HG02798 (cell line): ENCODE measurements at regions not wholly inside any gene's neighbourhood (a gene's known extent, or its start where the extent isn't known, plus 50 kb on each side); places are given as distances from the start of the nearest gene placed in this dataset.
"Not testable (repeated sequence)": the region's sequence is repeated elsewhere in the genome, so short reads cannot be mapped to it uniquely, and the experiment has no call there.

Experiments
- ATAC-seq: cut with Tn5 transposase; IDR thresholded peaks from one replicate; pipeline ENCODE4 v1.9.1; 2021; ENCODE audit warnings: mild to moderate bottlenecking; ENCODE audit not compliant: unreplicated experiment, poor library complexity

GRCh38 chr13:50153876-50154275 lies 138.6 kb downstream of the KCNRG start:
- no peak for ATAC-seq

- no peak for ATAC-seq
Measured at GRCh38 chr13:50154697-50155096, 139.5 kb downstream of the KCNRG start.

GRCh38 chr13:50156140-50156539 lies 140.9 kb downstream of the KCNRG start:
- ATAC-seq = no peak

GRCh38 chr13:50156561-50157127 lies 141.4 kb downstream of the KCNRG start:
- ATAC-seq = no peak

- no peak for ATAC-seq
Measured at GRCh38 chr13:50158385-50159165, 143.3 kb downstream of the KCNRG start.

GRCh38 chr13:50159607-50160006 lies 144.4 kb downstream of the KCNRG start:
- ATAC-seq = no peak

- ATAC-seq = no peak
Measured at GRCh38 chr13:50161052-50161451, 145.8 kb downstream of the KCNRG start.

GRCh38 chr13:50162001-50162400 lies 146.8 kb downstream of the KCNRG start:
- ATAC-seq = no peak

GRCh38 chr13:50162567-50162966 lies 147.3 kb downstream of the KCNRG start:
- no peak for ATAC-seq

GRCh38 chr13:50167224-50167947 lies 152.1 kb downstream of the KCNRG start:
- no peak for ATAC-seq

GRCh38 chr13:50167967-50168366 lies 152.7 kb downstream of the KCNRG start:
- no peak for ATAC-seq

- ATAC-seq = no peak
Measured at GRCh38 chr13:50168786-50169185, 153.5 kb downstream of the KCNRG start.

- no peak for ATAC-seq
Measured at GRCh38 chr13:50170447-50171037, 155.3 kb downstream of the KCNRG start.

- no peak for ATAC-seq
Measured at GRCh38 chr13:50171590-50172282, 156.5 kb downstream of the KCNRG start.

GRCh38 chr13:50173045-50173444 lies 157.8 kb downstream of the KCNRG start:
- not testable (repeated sequence) for ATAC-seq

GRCh38 chr13:50174630-50175029 lies 159.4 kb downstream of the KCNRG start:
- no peak for ATAC-seq

GRCh38 chr13:50179977-50180376 lies 164.7 kb downstream of the KCNRG start:
- no peak for ATAC-seq

- ATAC-seq = not testable (repeated sequence)
Measured at GRCh38 chr13:50185769-50186763, 170.8 kb downstream of the KCNRG start.

- ATAC-seq = no peak
Measured at GRCh38 chr13:50187352-50188029, 172.2 kb downstream of the KCNRG start.
